ENCODE measurements at regions not wholly inside any gene's neighbourhood (a gene's known extent, or its start where the extent isn't known, plus 50 kb on each side); places are given as distances from the start of the nearest gene placed in this dataset.

DNA sequence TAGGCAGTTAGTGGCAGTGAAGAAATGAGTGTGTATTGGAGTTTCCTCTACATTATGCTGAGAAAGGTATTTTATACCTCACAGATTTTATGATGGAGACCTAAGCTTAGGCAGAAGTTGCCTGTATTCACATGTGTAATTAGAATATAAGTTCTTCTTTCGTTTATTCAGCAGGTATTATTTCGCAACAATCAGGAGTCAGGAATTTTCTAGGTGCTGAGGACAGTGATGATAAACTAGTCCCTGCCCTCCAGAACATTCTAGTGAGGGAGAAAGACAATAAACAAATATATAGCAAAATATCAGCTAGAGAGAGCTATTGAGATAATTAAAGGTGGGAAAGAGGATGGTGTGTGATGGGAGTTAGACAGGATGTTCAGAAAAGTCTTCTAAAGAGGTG, 345.7 kb downstream of the GRIN2B start:
- DNase-seq (ENCODE audit: low read depth in 1 of 2, low spot score in 1 of 2) (no peak), ATAC-seq (no peak), FAIRE-seq (no peak)
- 37% methylated on average over 2 of the region's 2 CpGs for WGBS (ENCODE audit: missing lambda C conversion rate)
- no peak for TF ChIP-seq CBX2 (IDR thresholded peaks at IDR 0.05; ENCODE audit: borderline replicate concordance, low read depth)
- no peak for TF ChIP-seq ZC3H11A (IDR thresholded peaks at IDR 0.05)
- TF ChIP-seq CEBPB (IDR thresholded peaks at IDR 0.05): peak in 1 of 2 experiments; percentile 50; a peak in 1 of 4 replicates
- no peak for TF ChIP-seq HOXB13 (CRISPR knock-in tag; IDR thresholded peaks at IDR 0.05; ENCODE audit: low read depth)
- ChIA-PET POLR2A (no interaction called here), CTCF (no interaction called here)
- Histone ChIP-seq H3K4me3 (no peak overlapping the region), H3K4me2 (no peak overlapping the region), H3K9me3 (no peaks in the 10 kb centered on the region), H3K27ac (no peak overlapping the region), H3K4me1 (no peaks in the 10 kb centered on the region)

DNA sequence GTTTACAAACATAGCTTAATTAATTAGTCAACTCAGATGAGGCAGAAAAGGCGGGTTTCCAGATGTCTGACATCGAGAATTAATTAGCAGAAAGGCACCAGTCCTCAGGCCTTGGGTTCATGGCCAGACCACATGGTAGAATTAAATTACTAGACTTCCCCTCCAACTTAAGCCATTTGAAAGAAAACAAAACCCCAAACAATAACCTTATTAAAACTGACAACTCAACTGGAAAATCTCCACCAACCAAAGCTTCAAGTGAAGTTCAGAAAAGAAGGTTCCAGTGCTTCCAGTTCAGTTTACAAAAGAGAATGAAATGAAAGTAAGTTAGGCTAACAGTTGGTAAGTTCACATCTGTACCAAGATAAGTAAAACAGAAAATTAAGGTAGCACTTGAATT, 349.5 kb downstream of the GRIN2B start:
- Histone ChIP-seq H3K4me3 (no peak overlapping the region), H3K27ac (no peak overlapping the region), H3K4me2 (no peak overlapping the region), H3K9me3 (no peaks in the 10 kb centered on the region), H3K4me1 (0 out of 3 replicates have a peak, but pooled peaks cover 3% of the 10 kb centered on the region)
- POLR2A ChIA-PET: no interaction called here
- ATAC-seq (no peak), DNase-seq (ENCODE audit: low read depth in 1 of 2, low spot score in 1 of 2) (no peak), FAIRE-seq (no peak)
- WGBS (ENCODE audit: missing lambda C conversion rate): 59% methylated on average over 2 of the region's 2 CpGs
- no peak for TF ChIP-seq RCOR1 (IDR thresholded peaks at IDR 0.05; ENCODE audit: low read depth, low read length)
- TF ChIP-seq, protein P1, sequence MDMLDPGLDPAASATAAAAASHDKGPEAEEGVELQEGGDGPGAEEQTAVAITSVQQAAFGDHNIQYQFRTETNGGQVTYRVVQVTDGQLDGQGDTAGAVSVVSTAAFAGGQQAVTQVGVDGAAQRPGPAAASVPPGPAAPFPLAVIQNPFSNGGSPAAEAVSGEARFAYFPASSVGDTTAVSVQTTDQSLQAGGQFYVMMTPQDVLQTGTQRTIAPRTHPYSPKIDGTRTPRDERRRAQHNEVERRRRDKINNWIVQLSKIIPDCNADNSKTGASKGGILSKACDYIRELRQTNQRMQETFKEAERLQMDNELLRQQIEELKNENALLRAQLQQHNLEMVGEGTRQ (IDR thresholded peaks at IDR 0.05): no peak
- TF ChIP-seq PHF8 (IDR thresholded peaks at IDR 0.05; ENCODE audit: borderline replicate concordance, low read depth): no peak
- CTCF ChIA-PET: interaction anchor here (1.1 kb wide), 1 partner anchor 13 kb away, joined by 3 read pairs; no protein-coding TSS in a partner anchor

DNA sequence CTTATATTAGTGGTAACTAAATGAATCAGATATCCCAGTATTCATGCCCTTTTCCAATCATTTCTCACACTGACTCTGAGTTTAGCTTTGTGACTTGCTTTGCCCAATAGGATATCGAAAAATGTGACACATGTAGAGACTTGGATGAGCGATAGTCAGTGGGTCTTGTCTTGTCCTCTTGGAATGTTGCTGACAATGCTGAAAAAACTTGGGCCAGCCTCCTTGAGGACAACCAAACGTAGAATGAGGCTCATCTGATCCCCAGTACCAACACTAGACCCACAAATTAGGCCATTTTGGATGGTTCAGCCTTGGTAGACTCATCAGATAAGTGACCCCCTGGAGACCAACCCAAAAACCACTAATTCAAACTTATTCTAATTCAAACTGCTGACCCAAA, 351.0 kb downstream of the GRIN2B start:
- 0 out of 3 replicates have a peak, but pooled peaks cover 3% of the 10 kb centered on the region for H3K4me1 ChIP-seq
- DNase-seq (ENCODE audit: low read depth in 1 of 2, low spot score in 1 of 2) (no peak), ATAC-seq (no peak), FAIRE-seq (no peak)
- H3K4me3 ChIP-seq: no peak overlapping the region
- ChIA-PET POLR2A (no interaction called here), CTCF (no interaction called here)
- H3K9me3 ChIP-seq: no peaks in the 10 kb centered on the region
- no peak overlapping the region for H3K4me2 ChIP-seq
- WGBS (ENCODE audit: missing lambda C conversion rate): 52% methylated on average over 3 of the region's 3 CpGs
- TF ChIP-seq MAFK (IDR thresholded peaks at IDR 0.05; ENCODE audit: partially characterized antibody) (peak; percentile 65), KDM5A (IDR thresholded peaks at IDR 0.05) (no peak)
- H3K27ac ChIP-seq: no peak overlapping the region

GRCh38 chr12:13628067-13628466, 353.3 kb downstream of the GRIN2B start:
- Histone ChIP-seq H3K4me3 (no peak overlapping the region), H3K27ac (no peak overlapping the region), H3K4me2 (no peak overlapping the region), H3K9me3 (no peaks in the 10 kb centered on the region), H3K4me1 (0 out of 3 replicates have a peak, but pooled peaks cover 3% of the 10 kb centered on the region)
- ChIA-PET POLR2A (no interaction called here), CTCF (interaction anchor here (1.7 kb wide), 1 partner anchor 20 kb away, joined by 4 read pairs; no protein-coding TSS in a partner anchor)
- TF ChIP-seq MAZ (IDR thresholded peaks at IDR 0.05; ENCODE audit: borderline replicate concordance, low read depth, low read length) (no peak), JUN (IDR thresholded peaks at IDR 0.05) (no peak), RAD21 (conservative IDR thresholded peaks at IDR 0.05 in 1 of 2, IDR thresholded peaks at IDR 0.05 in 1 of 2) (no peak), RARB (CRISPR knock-in tag; IDR thresholded peaks at IDR 0.05) (no peak), POLR2AphosphoS2 (conservative IDR thresholded peaks at IDR 0.05; ENCODE audit: low read length) (no peak), HOXB5 (CRISPR knock-in tag; IDR thresholded peaks at IDR 0.05) (no peak), POLR2A (IDR thresholded peaks at IDR 0.05; ENCODE audit: low read length) (no peak), SMC3 (IDR thresholded peaks at IDR 0.05) (no peak)
- TF ChIP-seq, protein P2, sequence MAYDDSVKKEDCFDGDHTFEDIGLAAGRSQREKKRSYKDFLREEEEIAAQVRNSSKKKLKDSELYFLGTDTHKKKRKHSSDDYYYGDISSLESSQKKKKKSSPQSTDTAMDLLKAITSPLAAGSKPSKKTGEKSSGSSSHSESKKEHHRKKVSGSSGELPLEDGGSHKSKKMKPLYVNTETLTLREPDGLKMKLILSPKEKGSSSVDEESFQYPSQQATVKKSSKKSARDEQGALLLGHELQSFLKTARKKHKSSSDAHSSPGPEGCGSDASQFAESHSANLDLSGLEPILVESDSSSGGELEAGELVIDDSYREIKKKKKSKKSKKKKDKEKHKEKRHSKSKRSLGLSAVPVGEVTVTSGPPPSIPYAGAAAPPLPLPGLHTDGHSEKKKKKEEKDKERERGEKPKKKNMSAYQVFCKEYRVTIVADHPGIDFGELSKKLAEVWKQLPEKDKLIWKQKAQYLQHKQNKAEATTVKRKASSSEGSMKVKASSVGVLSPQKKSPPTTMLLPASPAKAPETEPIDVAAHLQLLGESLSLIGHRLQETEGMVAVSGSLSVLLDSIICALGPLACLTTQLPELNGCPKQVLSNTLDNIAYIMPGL (CRISPR knock-in tag; IDR thresholded peaks at IDR 0.05; ENCODE audit: borderline replicate concordance): no peak
- ATAC-seq (no peak), FAIRE-seq (no peak), DNase-seq (ENCODE audit: low read depth in 1 of 2, low spot score in 1 of 2) (no peak)
- 62% methylated on average over 1 of the region's 1 CpG for WGBS (ENCODE audit: missing lambda C conversion rate)

Measured in A549 (cell line).